ENCODE measurements at regions not wholly inside any gene's neighbourhood (a gene's known extent, or its start where the extent isn't known, plus 50 kb on each side); places are given as distances from the start of the nearest gene placed in this dataset.

GRCh38 chr14:101113835-101114725 lies 210.6 kb upstream of the RTL1 start:
- Histone ChIP-seq H3K9me3 (no peaks in the 10 kb centered on the region), H3K36me3 (no peaks in the 10 kb centered on the region), H3K4me3 (no peak overlapping the region), H3K27ac (no peak overlapping the region), H3K4me1 (no peaks in the 10 kb centered on the region), H3K27me3 (peaks cover 2% of the 10 kb centered on the region)
- no peak for TF ChIP-seq POLR2AphosphoS5 (IDR thresholded peaks at IDR 0.05)
- no peak for TF ChIP-seq CTCF (IDR thresholded peaks at IDR 0.05)
- no peak for TF ChIP-seq EP300 (IDR thresholded peaks at IDR 0.05)
- TF ChIP-seq POLR2A (IDR thresholded peaks at IDR 0.05) = no peak
- peak in 1 of 2 donors; percentile 55 for DNase-seq (ENCODE audit: low spot score in 2 of 2)
- WGBS = 68% methylated on average over 12 of the region's 16 CpGs

- no peaks in the 10 kb centered on the region for H3K9me3 ChIP-seq
- peak; percentile 41 to 75 for DNase-seq (ENCODE audit: low spot score in 2 of 2)
Measured at GRCh38 chr14:101114726-101115515, 211.4 kb upstream of the RTL1 start.

GRCh38 chr14:101115652-101116051 lies 212.1 kb upstream of the RTL1 start:
- no peaks in the 10 kb centered on the region for H3K4me1 ChIP-seq
- TF ChIP-seq EP300 (IDR thresholded peaks at IDR 0.05) (no peak), POLR2AphosphoS5 (IDR thresholded peaks at IDR 0.05) (no peak), CTCF (IDR thresholded peaks at IDR 0.05) (no peak), POLR2A (IDR thresholded peaks at IDR 0.05) (no peak)
- H3K4me3 ChIP-seq = no peak overlapping the region
- no peak overlapping the region for H3K27ac ChIP-seq
- peak in 1 of 2 donors; percentile 66 for DNase-seq (ENCODE audit: low spot score in 2 of 2)
- H3K36me3 ChIP-seq = no peaks in the 10 kb centered on the region
- H3K27me3 ChIP-seq = peaks cover 6% of the 10 kb centered on the region
- no peaks in the 10 kb centered on the region for H3K9me3 ChIP-seq
- WGBS = 89% methylated on average over 8 of the region's 8 CpGs

More at GRCh38 chr14:101114726-101115515, 211.4 kb upstream of the RTL1 start:
- WGBS = 87% methylated on average over 16 of the region's 19 CpGs
- H3K4me3 ChIP-seq = no peak overlapping the region
- no peak for TF ChIP-seq POLR2AphosphoS5 (IDR thresholded peaks at IDR 0.05)
- no peak for TF ChIP-seq POLR2A (IDR thresholded peaks at IDR 0.05)
- no peak for TF ChIP-seq CTCF (IDR thresholded peaks at IDR 0.05)
- TF ChIP-seq EP300 (IDR thresholded peaks at IDR 0.05) = no peak
- no peaks in the 10 kb centered on the region for H3K36me3 ChIP-seq
- H3K27me3 ChIP-seq = peaks cover 3% of the 10 kb centered on the region
- no peak overlapping the region for H3K27ac ChIP-seq
- H3K4me1 ChIP-seq = no peaks in the 10 kb centered on the region

GRCh38 chr14:101116065-101116464 lies 212.5 kb upstream of the RTL1 start:
- Histone ChIP-seq H3K4me3 (no peak overlapping the region), H3K9me3 (no peaks in the 10 kb centered on the region), H3K36me3 (no peaks in the 10 kb centered on the region), H3K27me3 (peaks cover 6% of the 10 kb centered on the region), H3K27ac (no peak overlapping the region), H3K4me1 (no peaks in the 10 kb centered on the region)
- 88% methylated on average over 4 of the region's 4 CpGs for WGBS
- TF ChIP-seq POLR2A (IDR thresholded peaks at IDR 0.05) (no peak), CTCF (IDR thresholded peaks at IDR 0.05) (no peak), POLR2AphosphoS5 (IDR thresholded peaks at IDR 0.05) (no peak), EP300 (IDR thresholded peaks at IDR 0.05) (no peak)
- no peak for DNase-seq (ENCODE audit: low spot score in 2 of 2)

Measured in suprapubic skin (tissue), 4 donors.